ENCODE measurements at regions not wholly inside any gene's neighbourhood (a gene's known extent, or its start where the extent isn't known, plus 50 kb on each side); places are given as distances from the start of the nearest gene placed in this dataset.

DNA sequence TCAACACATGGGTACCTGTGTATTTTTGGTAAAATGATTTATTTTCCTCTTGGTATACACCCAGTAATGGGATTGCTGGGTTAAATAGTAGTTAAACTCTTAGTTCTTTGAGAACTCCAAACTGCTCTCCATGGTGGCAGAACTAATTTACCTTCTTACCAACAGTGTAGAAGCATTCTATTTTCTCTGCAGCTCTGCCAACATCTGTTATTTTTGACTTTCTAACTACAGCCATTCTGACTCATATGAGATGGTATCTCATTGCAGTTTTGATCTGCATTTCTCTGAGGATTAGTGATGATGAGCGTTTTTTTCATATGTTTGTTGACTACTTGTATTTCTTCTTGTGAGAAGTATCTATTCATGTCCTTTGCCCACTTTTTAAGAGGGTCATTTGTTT lies 180.6 kb downstream of the FSIP2 start:
- CTCF ChIA-PET, result no interaction called here
- Histone ChIP-seq H3K27me3 (ENCODE audit: control insufficient read depth in 2 of 2, insufficient read depth in 2 of 2, low read length in 2 of 2) (no peaks in the 10 kb centered on the region), H3K36me3 (ENCODE audit: control insufficient read depth in 2 of 2, extremely low read depth in 1 of 2, insufficient read depth in 2 of 2, low read length in 2 of 2) (no peaks in the 10 kb centered on the region), H3K9me3 (replicated peaks; ENCODE audit: control insufficient read depth, insufficient read depth, low read length) (no peaks in the 10 kb centered on the region), H3K4me1 (ENCODE audit: control insufficient read depth, extremely low read depth, insufficient read depth, low read length) (no peaks in the 10 kb centered on the region), H3K4me2 (ENCODE audit: insufficient read depth, low read length) (no peak overlapping the region), H3K4me3 (replicated peaks in 1 of 3; ENCODE audit: insufficient read depth in 1 of 3, low read depth in 1 of 3, low read length in 3 of 3) (no peak overlapping the region), H3K9me1 (replicated peaks; ENCODE audit: control insufficient read depth, extremely low read depth, insufficient read depth, low read length) (no peaks in the 10 kb centered on the region), H2AFZ (ENCODE audit: low read depth, low read length) (no peak overlapping the region), H3K79me2 (ENCODE audit: control insufficient read depth, insufficient read depth, low read length) (no peaks in the 10 kb centered on the region), H3K27ac (ENCODE audit: insufficient read depth, low read depth, low read length) (no peak overlapping the region), H3K9ac (replicated peaks; ENCODE audit: extremely low read depth, insufficient read depth, low read length) (no peak overlapping the region), H4K20me1 (replicated peaks; ENCODE audit: control insufficient read depth, extremely low read depth, insufficient read depth, low read length) (no peaks in the 10 kb centered on the region)
- dilution Hi-C loops (cut with MboI; ENCODE audit: extremely low pct_ligation_motif_present, low sequenced_read_pairs), result no loop called here
- POLR2A ChIA-PET, result no interaction called here
- intact Hi-C loops (cut with micrococcal nuclease), result no loop called here
- BruUV-seq (replicated peaks), result no TSS peak
- TF ChIP-seq EZH2 (IDR thresholded peaks at IDR 0.05; ENCODE audit: borderline replicate concordance, low read depth, low read length, severe bottlenecking) (no peak), MYC (IDR thresholded peaks at IDR 0.05; ENCODE audit: low read depth, low read length) (no peak), GATA2 (IDR thresholded peaks at IDR 0.05; ENCODE audit: insufficient read depth, insufficient read length, low read depth, low read length) (no peak), FOS (IDR thresholded peaks at IDR 0.05; ENCODE audit: borderline replicate concordance, insufficient read depth, low read length) (no peak), POLR2AphosphoS5 (IDR thresholded peaks at IDR 0.05; ENCODE audit: insufficient read depth, low read depth, low read length) (no peak), POLR2A (IDR thresholded peaks at IDR 0.05; ENCODE audit: low read depth, low read length) (no peak), JUN (IDR thresholded peaks at IDR 0.05; ENCODE audit: borderline replicate concordance, insufficient read depth, insufficient read length, low read depth) (no peak)
- TF ChIP-seq, protein P1, sequence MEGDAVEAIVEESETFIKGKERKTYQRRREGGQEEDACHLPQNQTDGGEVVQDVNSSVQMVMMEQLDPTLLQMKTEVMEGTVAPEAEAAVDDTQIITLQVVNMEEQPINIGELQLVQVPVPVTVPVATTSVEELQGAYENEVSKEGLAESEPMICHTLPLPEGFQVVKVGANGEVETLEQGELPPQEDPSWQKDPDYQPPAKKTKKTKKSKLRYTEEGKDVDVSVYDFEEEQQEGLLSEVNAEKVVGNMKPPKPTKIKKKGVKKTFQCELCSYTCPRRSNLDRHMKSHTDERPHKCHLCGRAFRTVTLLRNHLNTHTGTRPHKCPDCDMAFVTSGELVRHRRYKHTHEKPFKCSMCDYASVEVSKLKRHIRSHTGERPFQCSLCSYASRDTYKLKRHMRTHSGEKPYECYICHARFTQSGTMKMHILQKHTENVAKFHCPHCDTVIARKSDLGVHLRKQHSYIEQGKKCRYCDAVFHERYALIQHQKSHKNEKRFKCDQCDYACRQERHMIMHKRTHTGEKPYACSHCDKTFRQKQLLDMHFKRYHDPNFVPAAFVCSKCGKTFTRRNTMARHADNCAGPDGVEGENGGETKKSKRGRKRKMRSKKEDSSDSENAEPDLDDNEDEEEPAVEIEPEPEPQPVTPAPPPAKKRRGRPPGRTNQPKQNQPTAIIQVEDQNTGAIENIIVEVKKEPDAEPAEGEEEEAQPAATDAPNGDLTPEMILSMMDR (IDR thresholded peaks at IDR 0.05; ENCODE audit: extremely low read depth in 1 of 2, insufficient read depth in 1 of 2, low read depth in 1 of 2, low read length in 2 of 2), result no peak
- TF ChIP-seq, protein P2, sequence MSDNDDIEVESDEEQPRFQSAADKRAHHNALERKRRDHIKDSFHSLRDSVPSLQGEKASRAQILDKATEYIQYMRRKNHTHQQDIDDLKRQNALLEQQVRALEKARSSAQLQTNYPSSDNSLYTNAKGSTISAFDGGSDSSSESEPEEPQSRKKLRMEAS (IDR thresholded peaks at IDR 0.05; ENCODE audit: insufficient read depth, insufficient read length), result no peak
- FAIRE-seq (no peak), DNase-seq (ENCODE audit: low read depth, low spot score) (no peak)

All from endothelial cell of umbilical vein (primary cell).